ENCODE measurements at regions not wholly inside any gene's neighbourhood (a gene's known extent, or its start where the extent isn't known, plus 50 kb on each side); places are given as distances from the start of the nearest gene placed in this dataset.

DNA sequence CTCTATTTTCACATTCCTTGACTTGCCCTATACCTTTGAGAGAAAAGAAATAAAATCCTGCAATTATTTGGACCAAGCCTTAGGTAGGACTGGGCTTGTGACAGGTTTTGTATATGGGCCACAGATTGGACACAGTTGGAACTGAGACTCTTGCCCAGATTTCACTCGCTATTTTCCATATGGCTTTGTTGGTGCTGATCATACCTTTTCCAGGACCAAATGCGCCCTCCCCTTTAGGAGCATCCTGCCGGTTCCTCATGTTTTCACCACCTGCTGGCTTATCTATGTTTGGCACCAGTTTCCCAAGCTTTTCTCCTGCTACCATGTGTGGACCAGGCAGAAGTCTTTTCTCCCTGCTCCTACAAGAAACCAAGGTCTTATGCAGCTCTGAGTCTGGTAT, 494.9 kb downstream of the EPHA4 start:
- TF ChIP-seq POLR2AphosphoS5 (IDR thresholded peaks at IDR 0.05) (no peak), POLR2A (IDR thresholded peaks at IDR 0.05) (no peak)
- TF ChIP-seq, protein P1, sequence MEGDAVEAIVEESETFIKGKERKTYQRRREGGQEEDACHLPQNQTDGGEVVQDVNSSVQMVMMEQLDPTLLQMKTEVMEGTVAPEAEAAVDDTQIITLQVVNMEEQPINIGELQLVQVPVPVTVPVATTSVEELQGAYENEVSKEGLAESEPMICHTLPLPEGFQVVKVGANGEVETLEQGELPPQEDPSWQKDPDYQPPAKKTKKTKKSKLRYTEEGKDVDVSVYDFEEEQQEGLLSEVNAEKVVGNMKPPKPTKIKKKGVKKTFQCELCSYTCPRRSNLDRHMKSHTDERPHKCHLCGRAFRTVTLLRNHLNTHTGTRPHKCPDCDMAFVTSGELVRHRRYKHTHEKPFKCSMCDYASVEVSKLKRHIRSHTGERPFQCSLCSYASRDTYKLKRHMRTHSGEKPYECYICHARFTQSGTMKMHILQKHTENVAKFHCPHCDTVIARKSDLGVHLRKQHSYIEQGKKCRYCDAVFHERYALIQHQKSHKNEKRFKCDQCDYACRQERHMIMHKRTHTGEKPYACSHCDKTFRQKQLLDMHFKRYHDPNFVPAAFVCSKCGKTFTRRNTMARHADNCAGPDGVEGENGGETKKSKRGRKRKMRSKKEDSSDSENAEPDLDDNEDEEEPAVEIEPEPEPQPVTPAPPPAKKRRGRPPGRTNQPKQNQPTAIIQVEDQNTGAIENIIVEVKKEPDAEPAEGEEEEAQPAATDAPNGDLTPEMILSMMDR (IDR thresholded peaks at IDR 0.05 in 8 of 11, conservative IDR thresholded peaks at IDR 0.05 in 3 of 11) = no peak
